GM12878 (cell line): ENCODE measurements at regions not wholly inside any gene's neighbourhood (a gene's known extent, or its start where the extent isn't known, plus 50 kb on each side); places are given as distances from the start of the nearest gene placed in this dataset.

Experiments
- CBX5 ChIP-seq: sonication (generic); IDR thresholded peaks from 2 replicates; pipeline ENCODE4 v1.6.1; 2016; ENCODE audit warnings: low read depth, moderate library complexity, mild to moderate bottlenecking, inconsistent platforms
- CEBPB ChIP-seq, 2 experiments: fragments of 150-350 bp in 1 of 2; IDR thresholded peaks; 2 replicates each; pipeline ENCODE4 v1.6.1; 2012 to 2014; ENCODE audit warnings: low read depth in 2 of 2, low read length in 2 of 2, borderline replicate concordance in 1 of 2, inconsistent platforms in 1 of 2
- CHD2 ChIP-seq: IDR thresholded peaks from 2 replicates; pipeline ENCODE4 v1.6.1; 2011; ENCODE audit warnings: low read depth, low read length, improper control_type of control experiment, borderline replicate concordance
- EZH2 ChIP-seq: IDR thresholded peaks from 2 replicates; pipeline ENCODE4 v1.6.1; 2012; ENCODE audit warnings: low read depth, mild to moderate bottlenecking, control low read depth, inconsistent platforms, low read length, borderline replicate concordance; ENCODE audit not compliant: control insufficient read depth
- FOXM1 ChIP-seq: IDR thresholded peaks from 2 replicates; pipeline ENCODE4 v1.6.1; 2012; ENCODE audit warnings: low read depth, mild to moderate bottlenecking, inconsistent platforms, low read length, moderate library complexity
- GABPA ChIP-seq: IDR thresholded peaks from 2 replicates; pipeline ENCODE4 v1.6.1; 2014; ENCODE audit warnings: antibody characterized with exemption, low read depth, mild to moderate bottlenecking, inconsistent platforms
- HDGF ChIP-seq: fragments of 450-650 bp; IDR thresholded peaks from 2 replicates; pipeline ENCODE4 v1.6.1; 2016; ENCODE audit warnings: antibody characterized with exemption
- JUND ChIP-seq: IDR thresholded peaks from 2 replicates; pipeline ENCODE4 v1.6.1; 2012; ENCODE audit warnings: low read depth, mild to moderate bottlenecking, low read length, improper control_type of control experiment, moderate library complexity
- KLF5 ChIP-seq: fragments of 450-650 bp; IDR thresholded peaks from 2 replicates; pipeline ENCODE4 v1.6.1; 2014; ENCODE audit warnings: mild to moderate bottlenecking; ENCODE audit not compliant: partially characterized antibody
- RAD21 ChIP-seq: IDR thresholded peaks from 2 replicates; pipeline ENCODE4 v1.6.1; 2011; ENCODE audit warnings: mild to moderate bottlenecking, low read depth, low read length, moderate library complexity; ENCODE audit not compliant: insufficient read depth
- RCOR1 ChIP-seq: conservative IDR thresholded peaks from 2 replicates; pipeline ENCODE4 v1.6.1; 2012; ENCODE audit warnings: low read depth, low read length, improper control_type of control experiment
- SUZ12 ChIP-seq: fragments of 200-600 bp; sonication (generic); IDR thresholded peaks from one replicate; pipeline ENCODE4 v1.6.1; 2018; ENCODE audit warnings: antibody characterized with exemption, mild to moderate bottlenecking; ENCODE audit not compliant: unreplicated experiment
- TF ChIP-seq, protein P1 (sequence below): IDR thresholded peaks from 2 replicates; pipeline ENCODE4 v1.6.1; 2012; ENCODE audit warnings: low read length, inconsistent platforms
- TF ChIP-seq, protein P2 (sequence below), 3 experiments: IDR thresholded peaks in 2 of 3; conservative IDR thresholded peaks in 1 of 3; 2 replicates each; pipeline ENCODE4 v1.5.1; 2011; ENCODE audit warnings: low read depth in 3 of 3, low read length in 3 of 3, mild to moderate bottlenecking in 3 of 3, control low read depth in 2 of 3, moderate library complexity in 2 of 3, inconsistent platforms in 1 of 3, mixed read lengths in 1 of 3; ENCODE audit not compliant: control insufficient read depth in 2 of 3, insufficient read depth in 1 of 3; ENCODE audit errors: extremely low read depth in 1 of 3

- TF ChIP-seq, protein P1, sequence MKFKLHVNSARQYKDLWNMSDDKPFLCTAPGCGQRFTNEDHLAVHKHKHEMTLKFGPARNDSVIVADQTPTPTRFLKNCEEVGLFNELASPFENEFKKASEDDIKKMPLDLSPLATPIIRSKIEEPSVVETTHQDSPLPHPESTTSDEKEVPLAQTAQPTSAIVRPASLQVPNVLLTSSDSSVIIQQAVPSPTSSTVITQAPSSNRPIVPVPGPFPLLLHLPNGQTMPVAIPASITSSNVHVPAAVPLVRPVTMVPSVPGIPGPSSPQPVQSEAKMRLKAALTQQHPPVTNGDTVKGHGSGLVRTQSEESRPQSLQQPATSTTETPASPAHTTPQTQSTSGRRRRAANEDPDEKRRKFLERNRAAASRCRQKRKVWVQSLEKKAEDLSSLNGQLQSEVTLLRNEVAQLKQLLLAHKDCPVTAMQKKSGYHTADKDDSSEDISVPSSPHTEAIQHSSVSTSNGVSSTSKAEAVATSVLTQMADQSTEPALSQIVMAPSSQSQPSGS, result no peak
- no peak for TF ChIP-seq SUZ12
- TF ChIP-seq RAD21, result no peak
- TF ChIP-seq, protein P2, sequence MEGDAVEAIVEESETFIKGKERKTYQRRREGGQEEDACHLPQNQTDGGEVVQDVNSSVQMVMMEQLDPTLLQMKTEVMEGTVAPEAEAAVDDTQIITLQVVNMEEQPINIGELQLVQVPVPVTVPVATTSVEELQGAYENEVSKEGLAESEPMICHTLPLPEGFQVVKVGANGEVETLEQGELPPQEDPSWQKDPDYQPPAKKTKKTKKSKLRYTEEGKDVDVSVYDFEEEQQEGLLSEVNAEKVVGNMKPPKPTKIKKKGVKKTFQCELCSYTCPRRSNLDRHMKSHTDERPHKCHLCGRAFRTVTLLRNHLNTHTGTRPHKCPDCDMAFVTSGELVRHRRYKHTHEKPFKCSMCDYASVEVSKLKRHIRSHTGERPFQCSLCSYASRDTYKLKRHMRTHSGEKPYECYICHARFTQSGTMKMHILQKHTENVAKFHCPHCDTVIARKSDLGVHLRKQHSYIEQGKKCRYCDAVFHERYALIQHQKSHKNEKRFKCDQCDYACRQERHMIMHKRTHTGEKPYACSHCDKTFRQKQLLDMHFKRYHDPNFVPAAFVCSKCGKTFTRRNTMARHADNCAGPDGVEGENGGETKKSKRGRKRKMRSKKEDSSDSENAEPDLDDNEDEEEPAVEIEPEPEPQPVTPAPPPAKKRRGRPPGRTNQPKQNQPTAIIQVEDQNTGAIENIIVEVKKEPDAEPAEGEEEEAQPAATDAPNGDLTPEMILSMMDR (IDR thresholded peaks at IDR 0.05 in 2 of 3, conservative IDR thresholded peaks at IDR 0.05 in 1 of 3; ENCODE audit: control insufficient read depth in 2 of 3, extremely low read depth in 1 of 3, insufficient read depth in 1 of 3, low read depth in 3 of 3, low read length in 3 of 3), result no peak
- TF ChIP-seq CEBPB (IDR thresholded peaks at IDR 0.05; ENCODE audit: borderline replicate concordance in 1 of 2, low read depth in 2 of 2, low read length in 2 of 2), result no peak
- no peak for TF ChIP-seq CHD2
- TF ChIP-seq KLF5, result no peak
- TF ChIP-seq FOXM1, result no peak
- TF ChIP-seq GABPA, result no peak
- no peak for TF ChIP-seq RCOR1
- no peak for TF ChIP-seq CBX5
- TF ChIP-seq HDGF, result no peak
- TF ChIP-seq EZH2, result no peak
- TF ChIP-seq JUND, result no peak
Measured at GRCh38 chr4:189365451-189365850, 575.2 kb upstream of the FRG1 start.
